NCI-H460 (cell line): ENCODE measurements at regions not wholly inside any gene's neighbourhood (a gene's known extent, or its start where the extent isn't known, plus 50 kb on each side); places are given as distances from the start of the nearest gene placed in this dataset.

ENCODE experiments used
- DNase-seq: peaks from one replicate; pipeline ENCODE4 v3.0.0-alpha.2; 2016; ENCODE audit warnings: low read depth; ENCODE audit errors: extremely low read depth

DNA sequence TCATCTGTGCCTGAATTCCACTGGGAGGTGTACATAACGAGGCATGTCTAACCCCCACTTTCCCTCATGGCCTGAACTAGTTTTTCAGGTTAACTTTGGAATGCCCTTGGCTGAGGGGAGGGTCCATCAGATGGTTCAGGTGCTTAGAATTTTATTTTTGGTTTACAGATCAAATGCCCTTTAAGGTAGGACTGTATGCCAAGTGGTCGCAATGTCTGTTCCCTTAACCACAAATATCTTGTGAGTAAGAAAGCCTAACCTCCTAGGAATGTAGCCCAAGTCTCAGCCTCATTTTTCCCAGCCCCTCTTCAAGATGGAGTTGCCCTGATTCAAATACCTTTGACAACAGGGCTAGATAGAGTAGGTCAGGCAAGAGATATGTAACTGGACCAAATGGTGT lies 78.4 kb downstream of the RNASET2 start:
- DNase-seq = no peak

- DNase-seq = no peak
These were observed 79.0 kb downstream of the RNASET2 start for GRCh38 chr6:166877349-166877748.

DNA sequence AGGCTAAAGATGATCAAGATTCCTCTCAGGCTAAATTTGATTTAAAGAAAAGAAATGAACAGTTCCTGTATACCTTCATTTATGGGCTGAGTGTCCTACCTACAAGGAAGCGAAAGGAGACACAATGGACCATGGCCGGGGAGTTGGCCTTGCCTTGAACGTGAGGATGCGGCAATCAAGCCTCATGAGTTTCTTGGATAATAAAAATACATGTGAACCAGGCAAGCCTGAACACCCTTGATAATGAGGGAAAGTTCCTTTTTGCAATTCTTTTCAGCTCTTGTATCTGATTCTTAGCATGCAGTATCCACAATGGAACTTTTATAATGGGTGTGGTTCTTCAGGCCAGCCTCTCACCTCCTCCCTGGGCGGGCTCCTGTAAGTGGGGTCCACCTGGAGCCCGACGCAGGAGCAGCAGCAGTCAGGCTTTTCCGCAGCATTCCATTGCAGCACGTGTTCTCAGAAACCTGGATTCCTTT lies 83.8 kb downstream of the RNASET2 start:
- no peak for DNase-seq

DNA sequence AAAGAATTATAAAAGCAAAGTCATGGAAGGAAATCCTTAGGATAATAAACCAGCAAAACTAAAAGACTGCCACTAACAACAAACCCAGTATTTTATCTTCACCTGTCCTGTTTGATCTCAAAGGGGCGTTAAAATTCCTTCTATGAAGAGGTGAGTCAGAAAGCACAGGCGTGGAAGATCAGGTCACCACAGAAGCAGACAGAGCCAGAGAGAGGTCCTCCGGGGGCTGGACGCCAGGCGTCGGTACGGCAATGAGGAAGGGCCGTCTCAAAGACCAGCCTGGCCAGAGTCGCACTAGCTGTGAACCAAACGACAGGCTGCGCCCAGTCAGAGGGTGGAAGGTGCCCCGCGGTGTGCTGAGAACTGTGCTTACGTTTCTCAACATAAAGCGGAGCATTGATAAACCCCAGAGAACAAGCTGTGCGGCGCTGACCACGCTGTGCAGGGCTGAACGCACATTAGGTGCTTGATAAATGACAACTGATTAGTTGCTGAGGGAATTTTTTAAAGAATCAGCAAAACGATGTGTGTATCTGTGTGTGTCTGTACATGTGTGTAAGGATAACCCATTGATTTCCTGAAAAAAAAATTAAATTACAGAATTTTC lies 85.6 kb downstream of the RNASET2 start:
- no peak for DNase-seq

DNA sequence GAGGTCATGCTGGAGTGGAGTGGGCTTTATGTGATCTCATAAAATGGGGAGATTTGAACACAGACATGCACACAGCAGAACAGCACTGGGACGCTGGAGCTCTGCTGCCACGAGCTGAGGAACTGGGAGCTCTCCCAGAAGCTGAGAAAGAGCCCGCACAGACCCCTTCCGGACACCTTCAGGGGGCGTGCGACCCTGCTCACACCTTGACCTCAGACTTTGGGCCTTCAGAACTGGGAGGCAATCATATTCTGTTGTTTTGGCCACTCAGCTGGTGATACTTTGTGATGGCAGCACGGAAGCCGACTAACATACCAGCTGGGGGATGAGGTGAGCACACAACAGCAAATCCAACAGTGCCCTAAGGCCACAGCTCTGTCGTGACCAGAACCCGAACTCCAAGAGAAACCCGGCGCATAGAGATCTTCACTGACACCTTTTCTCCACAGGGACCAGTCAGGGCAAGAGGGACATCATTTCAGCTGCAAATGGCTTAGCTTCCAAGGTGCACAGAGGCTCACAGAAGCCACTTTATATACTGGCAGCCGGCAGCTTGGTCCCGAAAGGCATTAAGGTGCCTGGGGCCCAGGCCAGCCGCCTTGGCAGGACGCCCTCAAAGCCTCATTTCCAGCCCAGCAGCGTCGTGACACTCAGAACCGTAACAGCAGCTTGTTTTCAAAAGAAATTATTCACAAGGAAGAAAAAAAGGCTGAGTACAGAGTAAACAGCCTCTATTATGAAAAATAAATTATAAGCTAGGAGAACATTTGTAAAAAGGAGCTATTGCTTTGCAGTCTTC lies 89.3 kb downstream of the RNASET2 start:
- DNase-seq = no peak

DNA sequence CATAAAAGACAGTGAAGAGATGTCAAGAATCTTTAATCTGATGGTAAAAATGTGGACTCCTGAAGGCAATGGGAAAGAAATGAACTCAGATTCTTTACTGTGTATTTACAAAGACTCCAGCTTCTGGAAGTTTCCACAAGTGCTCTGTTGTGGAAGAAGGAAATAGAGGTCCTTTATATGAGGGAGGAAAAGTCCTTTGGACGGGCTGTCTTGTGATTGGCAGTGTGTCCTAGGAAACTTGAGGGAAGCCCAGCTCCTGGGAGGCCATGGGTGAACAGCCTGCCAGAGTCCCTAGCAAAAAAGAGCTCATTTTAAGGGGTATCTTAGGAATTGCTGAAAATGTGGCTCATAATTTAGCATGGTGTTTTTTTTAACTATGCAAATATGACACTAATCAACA lies 92.0 kb downstream of the RNASET2 start:
- no peak for DNase-seq

DNA sequence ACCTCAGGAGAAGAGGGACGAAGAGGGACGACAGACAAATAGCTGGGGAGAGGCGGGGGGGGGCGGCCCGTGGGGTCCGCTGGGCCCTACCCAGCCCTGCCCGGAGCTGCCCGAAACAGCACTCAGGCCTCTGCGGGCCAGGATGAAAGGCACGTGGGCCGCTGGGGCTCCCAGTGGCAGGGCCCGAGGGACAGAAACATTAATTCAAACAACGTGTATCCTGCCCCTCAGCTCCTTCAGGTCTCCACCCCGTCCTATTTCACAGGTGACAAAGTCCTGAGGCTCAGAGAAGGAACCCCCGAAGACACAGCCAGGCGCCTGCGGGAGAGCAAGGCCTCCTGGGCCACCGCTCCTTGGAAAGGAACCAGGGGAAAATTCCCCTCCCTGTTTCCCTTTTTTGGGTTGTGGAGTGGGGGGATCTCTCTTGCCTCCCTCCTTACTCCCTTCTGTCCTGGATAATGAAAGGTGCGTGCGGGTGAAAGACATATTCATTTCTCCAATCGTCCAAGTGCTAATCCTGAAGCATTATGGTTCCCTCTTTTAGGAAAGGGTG lies 93.3 kb downstream of the RNASET2 start:
- DNase-seq = no peak

GRCh38 chr6:166862287-166862977 lies 93.9 kb downstream of the RNASET2 start:
- no peak for DNase-seq

DNA sequence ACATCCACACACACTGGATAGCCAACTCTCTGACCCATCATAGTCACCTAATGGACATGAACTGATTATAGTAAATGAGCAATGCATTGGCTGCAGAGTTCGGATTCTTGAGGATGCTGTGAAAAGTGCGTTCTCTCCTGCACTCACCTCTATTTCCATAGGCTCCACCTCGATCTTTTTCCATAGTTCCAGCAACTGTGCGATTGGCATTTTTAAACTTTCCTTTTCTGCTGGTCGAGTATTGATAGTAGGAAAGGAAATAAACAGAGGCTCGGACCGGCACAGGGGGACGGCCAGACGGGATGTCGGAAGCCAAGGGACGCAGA lies 94.4 kb downstream of the RNASET2 start:
- no peak for DNase-seq

DNA sequence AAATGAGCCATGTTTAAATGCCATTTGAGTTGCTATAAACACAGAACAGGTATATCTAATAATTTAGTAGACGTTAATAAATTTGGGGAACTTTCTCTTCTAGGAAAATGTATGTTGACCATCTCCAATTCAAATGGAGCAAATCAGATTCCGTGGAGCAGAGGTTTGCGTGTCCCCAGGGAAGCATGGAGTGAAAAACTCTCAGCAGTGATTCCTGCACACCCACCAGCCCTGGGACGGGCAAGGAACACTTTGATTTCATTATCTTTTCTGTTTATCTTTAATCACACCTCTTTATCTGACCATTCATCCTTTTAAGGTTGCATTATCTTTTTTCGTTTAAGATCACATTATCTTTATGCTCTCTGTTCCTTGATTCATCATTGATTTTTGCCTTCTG lies 95.0 kb downstream of the RNASET2 start:
- DNase-seq = no peak

DNA sequence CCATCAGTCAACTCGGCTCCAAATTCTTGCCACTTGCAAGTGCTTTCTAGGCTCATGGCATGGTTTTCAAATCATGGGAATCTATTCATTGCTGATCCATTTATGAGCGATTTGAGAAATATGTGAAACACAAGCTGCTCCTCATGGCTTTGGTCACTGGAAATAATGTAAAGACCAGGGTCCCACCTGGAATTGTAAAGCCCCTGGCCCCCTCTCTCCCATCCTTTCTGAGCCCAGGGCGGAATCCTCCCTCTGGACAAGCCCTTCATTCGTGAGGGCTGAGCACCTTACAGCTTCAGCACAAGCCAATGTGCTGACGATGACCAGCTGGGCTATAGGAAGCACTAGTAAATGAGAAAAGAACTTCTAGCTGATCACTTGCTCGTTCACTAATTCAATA lies 96.0 kb downstream of the RNASET2 start:
- DNase-seq = no peak

- no peak for DNase-seq
These were observed 100.9 kb downstream of the RNASET2 start for GRCh38 chr6:166855416-166855815.

GRCh38 chr6:166853371-166854325 lies 102.7 kb downstream of the RNASET2 start:
- no peak for DNase-seq

- DNase-seq = no peak
These were observed 103.8 kb downstream of the RNASET2 start for GRCh38 chr6:166852451-166852975.

DNA sequence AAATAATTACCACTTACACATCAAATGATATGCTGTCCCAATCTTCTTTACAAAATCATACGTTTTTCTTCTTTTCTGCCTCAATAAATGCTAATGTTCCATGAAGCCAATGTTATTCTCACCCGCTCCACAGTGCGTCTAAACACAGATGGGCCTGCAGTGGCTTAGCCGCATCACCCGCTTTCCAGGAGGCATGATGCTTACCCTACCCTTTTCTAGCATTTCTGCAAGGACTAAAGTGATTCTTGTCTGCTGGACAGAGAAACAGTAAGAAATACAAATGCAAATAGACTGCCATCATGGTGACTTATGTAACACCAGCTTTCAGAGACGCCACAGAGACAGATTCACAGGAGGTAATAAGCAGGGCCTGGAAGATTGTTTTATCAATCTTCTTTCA lies 104.4 kb downstream of the RNASET2 start:
- no peak for DNase-seq

- no peak for DNase-seq
These were observed 104.9 kb downstream of the RNASET2 start for GRCh38 chr6:166851426-166851825.

DNA sequence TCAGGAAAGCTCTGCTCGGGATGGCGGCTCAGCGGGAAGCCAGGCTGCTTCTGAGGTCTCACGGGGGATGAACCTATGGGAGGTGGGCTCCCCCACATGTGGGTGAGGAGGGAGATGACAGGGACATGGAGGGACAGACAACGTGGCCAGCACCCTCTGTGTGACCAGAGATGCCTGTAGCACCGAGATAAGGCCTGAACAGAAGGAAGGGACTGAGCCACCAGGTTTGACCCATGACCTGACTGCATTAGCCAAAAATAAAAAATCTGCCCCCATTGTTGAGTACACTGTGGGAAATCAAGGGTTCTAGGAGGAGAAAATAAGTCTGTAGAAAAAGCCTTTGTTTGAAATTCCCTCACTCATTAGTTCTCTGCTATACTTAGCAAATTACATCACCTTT lies 105.7 kb downstream of the RNASET2 start:
- DNase-seq = no peak

GRCh38 chr6:166849749-166850183 lies 106.6 kb downstream of the RNASET2 start:
- no peak for DNase-seq

DNA sequence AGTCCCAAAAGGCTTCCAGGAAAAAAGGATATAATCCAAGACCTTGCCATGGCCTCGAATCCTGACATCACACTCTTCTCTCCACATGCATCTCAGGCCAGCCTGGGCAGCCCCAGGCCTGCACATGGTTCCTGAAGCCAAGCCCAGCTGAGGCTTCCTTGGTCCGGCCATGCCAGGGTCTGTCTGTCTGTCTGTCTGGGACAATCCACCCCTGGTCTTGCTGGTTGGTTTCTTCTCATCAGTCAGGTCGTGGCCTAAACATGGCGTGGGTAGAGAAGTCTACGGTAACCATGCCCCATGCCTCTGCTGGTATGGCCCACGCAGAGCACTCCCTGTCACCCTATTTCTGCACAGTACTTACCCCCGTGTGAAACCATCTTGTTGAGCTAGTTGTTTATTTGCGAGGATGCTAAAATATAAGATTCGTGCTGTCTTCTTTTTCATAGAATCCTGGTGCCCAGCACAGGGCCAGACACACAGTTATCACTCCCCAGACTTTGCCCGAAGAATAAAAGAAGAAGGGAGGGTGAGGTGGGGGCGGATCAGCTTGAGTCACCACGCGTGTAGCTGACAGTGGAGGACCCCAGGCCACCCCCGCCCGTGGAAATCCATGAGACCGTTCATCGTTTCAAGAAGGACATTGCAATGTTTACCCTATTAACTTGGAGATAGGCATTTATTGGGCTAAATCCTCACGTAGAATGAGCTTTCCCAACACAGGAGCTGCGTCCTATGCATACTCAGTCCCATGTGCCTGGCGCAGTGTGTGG lies 107.2 kb downstream of the RNASET2 start:
- DNase-seq = no peak
